ENCODE measurements at regions not wholly inside any gene's neighbourhood (a gene's known extent, or its start where the extent isn't known, plus 50 kb on each side); places are given as distances from the start of the nearest gene placed in this dataset.

DNA sequence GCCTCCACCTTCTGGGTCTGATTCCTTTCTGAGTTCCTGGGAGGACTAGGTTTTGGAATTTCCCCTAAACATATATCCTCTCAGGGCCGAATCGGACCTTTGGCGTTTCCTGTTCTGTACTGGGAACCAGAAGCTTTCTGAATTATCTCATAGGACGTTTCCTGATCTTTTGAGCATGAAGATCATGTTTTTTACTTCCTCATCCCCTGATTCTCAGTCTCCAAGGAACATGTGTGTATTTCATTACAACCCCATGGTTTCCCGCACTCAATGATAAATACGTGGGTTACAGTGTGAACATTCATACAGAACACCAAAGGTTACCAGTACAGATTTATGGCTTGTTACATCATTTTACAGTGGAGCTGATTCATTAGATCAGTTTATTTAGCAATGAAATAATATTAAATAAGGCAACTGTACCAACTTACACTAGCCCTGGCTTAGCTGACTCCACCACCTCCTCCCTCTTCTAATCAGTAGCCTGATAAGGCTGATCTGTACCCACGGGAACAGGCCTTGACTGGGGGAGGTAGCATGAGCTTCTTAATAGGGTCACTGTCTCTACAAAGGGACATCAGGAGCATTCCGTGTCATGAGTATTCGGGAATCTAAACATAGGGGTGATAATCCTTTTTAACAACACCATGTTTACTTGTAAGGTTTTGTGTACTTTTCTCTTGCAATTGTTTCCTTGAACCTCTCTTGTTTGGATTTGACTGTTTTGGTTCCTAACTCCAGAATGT, 57.8 kb upstream of the ERRFI1 start:
- TF ChIP-seq, protein P1, sequence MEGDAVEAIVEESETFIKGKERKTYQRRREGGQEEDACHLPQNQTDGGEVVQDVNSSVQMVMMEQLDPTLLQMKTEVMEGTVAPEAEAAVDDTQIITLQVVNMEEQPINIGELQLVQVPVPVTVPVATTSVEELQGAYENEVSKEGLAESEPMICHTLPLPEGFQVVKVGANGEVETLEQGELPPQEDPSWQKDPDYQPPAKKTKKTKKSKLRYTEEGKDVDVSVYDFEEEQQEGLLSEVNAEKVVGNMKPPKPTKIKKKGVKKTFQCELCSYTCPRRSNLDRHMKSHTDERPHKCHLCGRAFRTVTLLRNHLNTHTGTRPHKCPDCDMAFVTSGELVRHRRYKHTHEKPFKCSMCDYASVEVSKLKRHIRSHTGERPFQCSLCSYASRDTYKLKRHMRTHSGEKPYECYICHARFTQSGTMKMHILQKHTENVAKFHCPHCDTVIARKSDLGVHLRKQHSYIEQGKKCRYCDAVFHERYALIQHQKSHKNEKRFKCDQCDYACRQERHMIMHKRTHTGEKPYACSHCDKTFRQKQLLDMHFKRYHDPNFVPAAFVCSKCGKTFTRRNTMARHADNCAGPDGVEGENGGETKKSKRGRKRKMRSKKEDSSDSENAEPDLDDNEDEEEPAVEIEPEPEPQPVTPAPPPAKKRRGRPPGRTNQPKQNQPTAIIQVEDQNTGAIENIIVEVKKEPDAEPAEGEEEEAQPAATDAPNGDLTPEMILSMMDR (IDR thresholded peaks at IDR 0.05), result no peak
- Histone ChIP-seq H3K4me1 (peaks cover 0 to 26% (median 17%) of the 10 kb centered on the region in 4 donors), H3K36me3 (no peaks in the 10 kb centered on the region), H3K4me3 (no peak overlapping the region), H3K27ac (peak overlapping the region; percentile 15 to 51), H3K9me3 (no peaks in the 10 kb centered on the region), H3K27me3 (no peaks in the 10 kb centered on the region)
- intact Hi-C loops (cut with DNase I; ENCODE audit: low total_unique reads), result no loop called here
- DNase-seq, result no peak

DNA sequence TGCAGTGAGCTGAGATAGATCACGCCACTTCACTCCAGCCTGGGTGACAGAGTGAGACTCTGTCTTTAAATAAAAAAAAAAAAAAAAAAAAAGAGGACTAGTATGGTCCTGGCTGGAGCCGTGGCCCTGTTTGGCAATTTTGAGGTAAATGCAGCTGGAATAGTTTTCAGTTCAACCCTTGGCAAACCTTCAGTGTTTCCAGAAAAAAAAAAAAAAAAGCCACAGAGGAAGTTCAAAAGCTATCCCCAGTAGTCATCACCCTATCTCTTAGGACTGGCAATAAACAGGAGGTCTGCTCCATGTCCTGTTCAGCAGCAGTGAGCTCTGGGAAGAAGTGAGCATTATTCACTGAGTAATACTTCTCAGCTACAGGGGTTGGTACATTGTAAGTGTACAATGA, 56.8 kb upstream of the ERRFI1 start:
- H3K4me3 ChIP-seq, result no peak overlapping the region
- intact Hi-C loops (cut with DNase I; ENCODE audit: low total_unique reads), result no loop called here
- DNase-seq, result no peak
- H3K27ac ChIP-seq, result peak overlapping the region; percentile 36 to 51
- H3K36me3 ChIP-seq, result no peaks in the 10 kb centered on the region
- H3K4me1 ChIP-seq, result peaks cover 0 to 36% (median 26%) of the 10 kb centered on the region in 4 donors
- H3K9me3 ChIP-seq, result no peaks in the 10 kb centered on the region
- TF ChIP-seq, protein P1 (IDR thresholded peaks at IDR 0.05), result no peak
- no peaks in the 10 kb centered on the region for H3K27me3 ChIP-seq

DNA sequence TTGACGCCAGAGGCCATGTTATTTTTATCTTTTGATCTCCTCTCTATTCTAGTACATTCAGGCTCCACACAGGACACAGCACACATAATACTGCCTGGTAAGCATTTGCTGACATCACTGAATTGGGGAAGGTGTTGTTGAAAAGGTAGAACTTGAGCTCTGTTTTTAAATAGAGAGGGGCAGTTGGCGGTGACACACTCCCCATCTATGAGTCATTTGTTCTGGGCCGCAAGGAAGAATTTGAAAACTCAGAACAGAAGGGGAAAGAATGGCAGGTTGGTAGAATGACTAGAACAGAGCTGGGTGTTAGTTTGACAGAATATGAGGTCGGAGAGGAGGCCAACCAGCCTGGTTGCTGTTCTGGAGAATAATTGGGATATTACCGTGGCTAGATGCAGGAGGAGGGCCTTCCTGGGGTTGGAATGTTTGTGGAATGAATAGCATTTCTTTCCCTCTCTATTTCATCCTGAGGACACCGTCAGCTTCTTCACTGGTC, 52.1 kb upstream of the ERRFI1 start:
- TF ChIP-seq, protein P1 (IDR thresholded peaks at IDR 0.05), result no peak
- H3K27me3 ChIP-seq, result no peaks in the 10 kb centered on the region
- no peak overlapping the region for H3K4me3 ChIP-seq
- H3K36me3 ChIP-seq, result no peaks in the 10 kb centered on the region
- no peaks in the 10 kb centered on the region for H3K9me3 ChIP-seq
- H3K4me1 ChIP-seq, result peaks cover 0 to 58% (median 37%) of the 10 kb centered on the region in 4 donors
- peak overlapping the region; percentile 28 to 60 for H3K27ac ChIP-seq
- intact Hi-C loops (cut with DNase I; ENCODE audit: low total_unique reads), result no loop called here
- DNase-seq, result no peak

DNA sequence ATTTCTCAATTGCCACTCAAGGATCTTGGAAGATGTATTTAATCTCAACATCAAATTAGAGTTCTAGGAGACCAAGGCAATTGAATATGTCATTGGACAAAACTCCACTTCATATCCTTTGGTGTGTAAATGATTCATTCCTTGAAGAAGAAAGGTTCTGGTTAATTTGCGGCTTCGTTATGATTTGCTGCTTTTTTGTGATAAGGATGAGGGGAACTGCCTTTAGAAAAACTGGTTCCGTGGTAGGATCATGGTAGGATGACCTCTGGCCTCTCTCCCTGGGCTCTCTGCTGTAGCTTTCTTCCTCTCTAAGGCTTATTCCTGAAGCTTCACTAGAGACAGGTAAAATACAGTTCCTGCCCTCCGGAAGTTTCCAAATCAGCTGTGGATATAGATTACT, 51.5 kb upstream of the ERRFI1 start:
- Histone ChIP-seq H3K9me3 (no peaks in the 10 kb centered on the region), H3K4me1 (peaks cover 0 to 52% (median 33%) of the 10 kb centered on the region in 4 donors), H3K27me3 (no peaks in the 10 kb centered on the region), H3K4me3 (no peak overlapping the region), H3K27ac (peak overlapping the region; percentile 28 to 60), H3K36me3 (no peaks in the 10 kb centered on the region)
- TF ChIP-seq, protein P1 (IDR thresholded peaks at IDR 0.05), result no peak
- DNase-seq, result no peak
- intact Hi-C loops (cut with DNase I; ENCODE audit: low total_unique reads), result no loop called here

DNA sequence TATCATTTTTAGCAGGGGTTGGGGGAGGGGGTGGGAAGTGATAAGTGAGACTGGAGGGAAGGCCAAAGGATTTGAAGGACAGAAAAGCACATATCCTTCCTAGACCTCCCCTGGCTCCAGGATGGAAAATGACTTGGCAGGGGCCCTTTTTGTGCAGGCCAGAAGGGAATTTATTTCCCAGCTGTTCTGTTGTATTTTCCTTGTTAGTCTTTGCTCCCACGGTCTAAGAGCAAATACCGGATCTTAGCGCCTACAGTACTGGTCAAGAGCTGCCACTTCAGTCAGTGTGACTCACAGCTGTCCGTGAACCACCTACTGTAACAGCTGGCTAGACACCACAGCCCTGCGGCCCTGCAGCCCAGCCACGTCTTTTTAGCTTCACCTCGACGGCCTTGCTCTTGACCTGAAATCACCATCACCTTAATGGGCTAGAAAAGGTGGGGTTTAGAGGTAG, 51.0 kb upstream of the ERRFI1 start:
- Histone ChIP-seq H3K27me3 (no peaks in the 10 kb centered on the region), H3K27ac (peak overlapping the region; percentile 1 to 60), H3K4me3 (no peak overlapping the region), H3K9me3 (no peaks in the 10 kb centered on the region), H3K36me3 (no peaks in the 10 kb centered on the region), H3K4me1 (peaks cover 0 to 50% (median 29%) of the 10 kb centered on the region in 4 donors)
- peak; percentile 50 to 82 for DNase-seq
- TF ChIP-seq, protein P1 (IDR thresholded peaks at IDR 0.05), result peak in 1 of 2 experiments; percentile 23
- intact Hi-C loops (cut with DNase I; ENCODE audit: low total_unique reads), result no loop called here
